Karpas-422 (cell line): ENCODE measurements at regions not wholly inside any gene's neighbourhood (a gene's known extent, or its start where the extent isn't known, plus 50 kb on each side); places are given as distances from the start of the nearest gene placed in this dataset.
"Not testable (repeated sequence)": the region's sequence is repeated elsewhere in the genome, so short reads cannot be mapped to it uniquely, and the experiment has no call there.

ENCODE experiments used
- DNase-seq: peaks from one replicate; pipeline ENCODE4 v3.0.0-alpha.2; 2015
- H2AFZ ChIP-seq: fragments of 200-600 bp; sonication (generic); 2 replicates; pipeline ENCODE4 v1.6.1; 2014; ENCODE audit warnings: antibody characterized with exemption, low read length, mixed read lengths
- H3K27ac ChIP-seq: fragments of 200-600 bp; sonication (generic); 2 replicates; pipeline ENCODE4 v1.5.1; 2014; ENCODE audit warnings: mild to moderate bottlenecking, low read length, moderate library complexity
- H3K27me3 ChIP-seq: fragments of 200-600 bp; sonication (generic); 2 replicates; pipeline ENCODE4 v1.6.1; 2014; ENCODE audit warnings: low read length, mixed read lengths
- H3K36me3 ChIP-seq: fragments of 200-600 bp; sonication (generic); 2 replicates; pipeline ENCODE4 v1.6.1; 2014; ENCODE audit warnings: low read length, mixed read lengths; ENCODE audit not compliant: insufficient read depth
- H3K4me1 ChIP-seq: fragments of 200-600 bp; sonication (generic); 2 replicates; pipeline ENCODE4 v1.6.1; 2014; ENCODE audit warnings: mild to moderate bottlenecking, low read length, mixed read lengths
- H3K4me2 ChIP-seq: fragments of 200-600 bp; sonication (generic); 2 replicates; pipeline ENCODE4 v1.6.1; 2014; ENCODE audit warnings: low read length, low read depth, mild to moderate bottlenecking; ENCODE audit not compliant: poor library complexity, severe bottlenecking
- H3K4me3 ChIP-seq: fragments of 200-600 bp; sonication (generic); 2 replicates; pipeline ENCODE4 v1.5.1; 2014; ENCODE audit warnings: mild to moderate bottlenecking, antibody characterized with exemption, low read length, mixed read lengths
- H3K79me2 ChIP-seq: fragments of 200-600 bp; sonication (generic); 2 replicates; pipeline ENCODE4 v1.6.1; 2014; ENCODE audit warnings: mild to moderate bottlenecking, low read length, mixed read lengths
- H3K9ac ChIP-seq: fragments of 200-600 bp; sonication (generic); 2 replicates; pipeline ENCODE4 v1.6.0; 2014; ENCODE audit warnings: low read length
- H3K9me2 ChIP-seq: fragments of 200-600 bp; sonication (generic), shearing (Covaris generic); replicated peaks from 2 replicates; pipeline ENCODE4 v1.6.0; 2014; ENCODE audit warnings: mild to moderate bottlenecking, low read length, moderate library complexity; ENCODE audit not compliant: insufficient read depth
- H3K9me3 ChIP-seq: fragments of 300-700, 200-600 bp; sonication (generic); 2 replicates; pipeline ENCODE4 v1.6.1; 2014; ENCODE audit warnings: low read length, mixed read lengths
- H4K20me1 ChIP-seq: fragments of 200-600 bp; sonication (generic); 2 replicates; pipeline ENCODE4 v1.6.1; 2014; ENCODE audit warnings: mild to moderate bottlenecking, antibody characterized with exemption, low read length, low read depth; ENCODE audit not compliant: insufficient read depth

- not testable (repeated sequence) for H3K4me3 ChIP-seq, H3K4me1 ChIP-seq, H3K4me2 ChIP-seq, DNase-seq, H3K27me3 ChIP-seq, H3K9me3 ChIP-seq, H3K36me3 ChIP-seq, H3K9ac ChIP-seq, H4K20me1 ChIP-seq, H3K79me2 ChIP-seq, H3K27ac ChIP-seq, H3K9me2 ChIP-seq, H2AFZ ChIP-seq
Observed at GRCh38 chr1:149657750-149658149, 74.1 kb downstream of the PPIAL4C start.

GRCh38 chr1:149658175-149658574 is 74.5 kb downstream of the PPIAL4C start:
- not testable (repeated sequence) for H3K36me3 ChIP-seq, H2AFZ ChIP-seq, DNase-seq, H3K27ac ChIP-seq, H3K9me3 ChIP-seq, H4K20me1 ChIP-seq, H3K79me2 ChIP-seq, H3K9ac ChIP-seq, H3K4me2 ChIP-seq, H3K4me1 ChIP-seq, H3K4me3 ChIP-seq, H3K27me3 ChIP-seq, H3K9me2 ChIP-seq

GRCh38 chr1:149664624-149665023 is 81.0 kb downstream of the PPIAL4C start:
- not testable (repeated sequence) for H3K36me3 ChIP-seq, H2AFZ ChIP-seq, H3K79me2 ChIP-seq, H3K9ac ChIP-seq, H3K4me3 ChIP-seq, H4K20me1 ChIP-seq, H3K4me2 ChIP-seq, H3K27ac ChIP-seq, H3K27me3 ChIP-seq, DNase-seq, H3K4me1 ChIP-seq, H3K9me3 ChIP-seq, H3K9me2 ChIP-seq

- not testable (repeated sequence) for H3K9ac ChIP-seq, H3K9me2 ChIP-seq, H3K27ac ChIP-seq, H2AFZ ChIP-seq, H3K36me3 ChIP-seq, DNase-seq, H4K20me1 ChIP-seq, H3K4me3 ChIP-seq, H3K4me1 ChIP-seq, H3K9me3 ChIP-seq, H3K79me2 ChIP-seq, H3K4me2 ChIP-seq, H3K27me3 ChIP-seq
Observed at GRCh38 chr1:149665033-149665432, 81.4 kb downstream of the PPIAL4C start.

GRCh38 chr1:149665528-149665927 is 81.9 kb downstream of the PPIAL4C start:
- not testable (repeated sequence) for H3K79me2 ChIP-seq

GRCh38 chr1:149673231-149673909 is 89.7 kb downstream of the PPIAL4C start:
- H3K9ac ChIP-seq, H3K4me2 ChIP-seq, H3K79me2 ChIP-seq, H3K36me3 ChIP-seq, H3K4me3 ChIP-seq, H3K27me3 ChIP-seq, H2AFZ ChIP-seq, H3K9me3 ChIP-seq, DNase-seq, H4K20me1 ChIP-seq, H3K4me1 ChIP-seq, H3K9me2 ChIP-seq, H3K27ac ChIP-seq: not testable (repeated sequence)

More at GRCh38 chr1:149665528-149665927, 81.9 kb downstream of the PPIAL4C start:
- not testable (repeated sequence) for H3K36me3 ChIP-seq, H3K9ac ChIP-seq, DNase-seq, H3K27me3 ChIP-seq, H3K4me2 ChIP-seq, H4K20me1 ChIP-seq, H2AFZ ChIP-seq, H3K9me3 ChIP-seq, H3K9me2 ChIP-seq, H3K4me3 ChIP-seq, H3K27ac ChIP-seq, H3K4me1 ChIP-seq

- not testable (repeated sequence) for H3K36me3 ChIP-seq, H2AFZ ChIP-seq, H3K4me3 ChIP-seq, H3K27ac ChIP-seq, H3K9ac ChIP-seq, H4K20me1 ChIP-seq, H3K9me2 ChIP-seq, H3K9me3 ChIP-seq, H3K4me2 ChIP-seq, H3K4me1 ChIP-seq, H3K27me3 ChIP-seq, DNase-seq, H3K79me2 ChIP-seq
Observed at GRCh38 chr1:149674921-149675320, 91.3 kb downstream of the PPIAL4C start.

GRCh38 chr1:149677359-149677758 is 93.7 kb downstream of the PPIAL4C start:
- not testable (repeated sequence) for H3K4me1 ChIP-seq, H2AFZ ChIP-seq, H3K4me2 ChIP-seq, H3K27ac ChIP-seq, H3K79me2 ChIP-seq, H3K4me3 ChIP-seq, H3K27me3 ChIP-seq, H3K36me3 ChIP-seq, DNase-seq, H3K9me2 ChIP-seq, H3K9me3 ChIP-seq, H4K20me1 ChIP-seq, H3K9ac ChIP-seq
